Non-pigmented ciliary epithelial cell (primary cell): ENCODE measurements at regions not wholly inside any gene's neighbourhood (a gene's known extent, or its start where the extent isn't known, plus 50 kb on each side); places are given as distances from the start of the nearest gene placed in this dataset.
"Not testable (repeated sequence)": the region's sequence is repeated elsewhere in the genome, so short reads cannot be mapped to it uniquely, and the experiment has no call there.

Experiments used
- DNase-seq: peaks from one replicate; pipeline ENCODE4 v3.0.0-alpha.2; 2010; ENCODE audit warnings: low read depth

GRCh38 chr4:125262502-125262901 lies 52.3 kb upstream of the FAT4 start:
- no peak for DNase-seq

GRCh38 chr4:125262079-125262478 lies 52.7 kb upstream of the FAT4 start:
- DNase-seq, result no peak

GRCh38 chr4:125254106-125254505 lies 60.6 kb upstream of the FAT4 start:
- peak; percentile 55 for DNase-seq

GRCh38 chr4:125244848-125245450 lies 69.8 kb upstream of the FAT4 start:
- no peak for DNase-seq

- no peak for DNase-seq
Observed at GRCh38 chr4:125243789-125244397, 70.9 kb upstream of the FAT4 start.

- DNase-seq, result no peak
Observed at GRCh38 chr4:125235971-125236370, 78.8 kb upstream of the FAT4 start.

- DNase-seq, result no peak
Observed at GRCh38 chr4:125231661-125232060, 83.1 kb upstream of the FAT4 start.

- DNase-seq, result no peak
Observed at GRCh38 chr4:125229596-125230058, 85.1 kb upstream of the FAT4 start.

- no peak for DNase-seq
Observed at GRCh38 chr4:125225806-125226205, 88.9 kb upstream of the FAT4 start.

GRCh38 chr4:125200556-125200955 lies 114.2 kb upstream of the FAT4 start:
- DNase-seq, result no peak

GRCh38 chr4:125198916-125199315 lies 115.8 kb upstream of the FAT4 start:
- no peak for DNase-seq

- DNase-seq, result not testable (repeated sequence)
Observed at GRCh38 chr4:125191874-125192459, 122.8 kb upstream of the FAT4 start.

- no peak for DNase-seq
Observed at GRCh38 chr4:125191232-125191631, 123.5 kb upstream of the FAT4 start.

GRCh38 chr4:125187226-125188176 lies 127.3 kb upstream of the FAT4 start:
- DNase-seq, result no peak

GRCh38 chr4:125184116-125184515 lies 130.6 kb upstream of the FAT4 start:
- DNase-seq, result no peak

GRCh38 chr4:125181804-125182203 lies 133.0 kb upstream of the FAT4 start:
- no peak for DNase-seq

- no peak for DNase-seq
Observed at GRCh38 chr4:125179727-125180126, 135.0 kb upstream of the FAT4 start.

- no peak for DNase-seq
Observed at GRCh38 chr4:125169192-125169591, 145.6 kb upstream of the FAT4 start.

GRCh38 chr4:125168531-125168930 lies 146.2 kb upstream of the FAT4 start:
- peak; percentile 31 for DNase-seq

- not testable (repeated sequence) for DNase-seq
Observed at GRCh38 chr4:125166012-125166411, 148.7 kb upstream of the FAT4 start.

GRCh38 chr4:125159001-125159400 lies 155.8 kb upstream of the FAT4 start:
- no peak for DNase-seq

GRCh38 chr4:125155251-125155650 lies 159.5 kb upstream of the FAT4 start:
- no peak for DNase-seq
